Psoas muscle (tissue), 7 donors: ENCODE measurements at regions not wholly inside any gene's neighbourhood (a gene's known extent, or its start where the extent isn't known, plus 50 kb on each side); places are given as distances from the start of the nearest gene placed in this dataset.

Experiments
- ATAC-seq, 4 donors: fragments of 200-7000 bp; cut with Tn5 transposase; one replicate each; pipeline ENCODE4 v1.9.1; 2020; ENCODE audit warnings: moderate library complexity in 3 of 4, mild to moderate bottlenecking in 2 of 4
- DNase-seq, 2 donors: peaks; one replicate each; pipeline ENCODE4 v3.0.0-alpha.2; 2020
- H3K27ac ChIP-seq: fragments of 200-600 bp; one replicate; pipeline ENCODE4 v1.8.0; 2022
- H3K27me3 ChIP-seq, 3 donors: fragments of 200-600 bp in 1 of 3; one replicate each; pipeline versions ENCODE4 v1.6.1 to v1.8.0; 2013 to 2022; ENCODE audit warnings: low read length in 2 of 3, mild to moderate bottlenecking in 2 of 3, moderate library complexity in 1 of 3; ENCODE audit not compliant: insufficient read depth in 3 of 3
- H3K36me3 ChIP-seq, 2 donors: fragments of 200-600 bp in 1 of 2; one replicate each; pipeline versions ENCODE4 v1.6.1 to v1.8.0; 2013 to 2022; ENCODE audit warnings: low read depth in 1 of 2, mild to moderate bottlenecking in 1 of 2, moderate library complexity in 1 of 2; ENCODE audit not compliant: insufficient read depth in 1 of 2
- H3K4me1 ChIP-seq: fragments of 200-600 bp; one replicate; pipeline ENCODE4 v1.8.0; 2022
- H3K4me3 ChIP-seq: fragments of 200-600 bp; one replicate; pipeline ENCODE4 v1.8.0; 2022; ENCODE audit warnings: mild to moderate bottlenecking
- H3K9me3 ChIP-seq: fragments of 200-600 bp; one replicate; pipeline ENCODE4 v1.8.0; 2022
- WGBS, 3 donors: extraction: QIAGEN DNeasy Blood & Tissue Kit; methylation state at CpG; one replicate each; pipeline versions ENCODE4 v1.1.6 to v1.1.7; 2013; 5-methylcytosine and 5-hydroxymethylcytosine counted together
- intact Hi-C, 2 donors: fragments of 100-400 bp; cut with DNase I; formaldehyde crosslinking; loops; one replicate each; pipeline versions ENCODE4 v1.11.0 to v1.14.2; 2022
- TF ChIP-seq, protein P1 (sequence below): fragments of 200-600 bp; IDR thresholded peaks from one replicate; pipeline ENCODE4 v1.8.0; 2022; ENCODE audit warnings: antibody characterized with exemption
- donor health status: healthy with polysubstance abuse.
- donor health status: DM: no; HTN: no; CAD: no; lungs with moderate emphysema.
- donor health status: Bipolar disorder and iron deficiency.
- donor health status: healthy.
- donor health status: DM: yes; HTN: yes; CAD: no.
- donor health status: DM: no; HTN: no; CAD: no.
- donor health status: DM: yes; HTN: yes; CAD: no.

DNA sequence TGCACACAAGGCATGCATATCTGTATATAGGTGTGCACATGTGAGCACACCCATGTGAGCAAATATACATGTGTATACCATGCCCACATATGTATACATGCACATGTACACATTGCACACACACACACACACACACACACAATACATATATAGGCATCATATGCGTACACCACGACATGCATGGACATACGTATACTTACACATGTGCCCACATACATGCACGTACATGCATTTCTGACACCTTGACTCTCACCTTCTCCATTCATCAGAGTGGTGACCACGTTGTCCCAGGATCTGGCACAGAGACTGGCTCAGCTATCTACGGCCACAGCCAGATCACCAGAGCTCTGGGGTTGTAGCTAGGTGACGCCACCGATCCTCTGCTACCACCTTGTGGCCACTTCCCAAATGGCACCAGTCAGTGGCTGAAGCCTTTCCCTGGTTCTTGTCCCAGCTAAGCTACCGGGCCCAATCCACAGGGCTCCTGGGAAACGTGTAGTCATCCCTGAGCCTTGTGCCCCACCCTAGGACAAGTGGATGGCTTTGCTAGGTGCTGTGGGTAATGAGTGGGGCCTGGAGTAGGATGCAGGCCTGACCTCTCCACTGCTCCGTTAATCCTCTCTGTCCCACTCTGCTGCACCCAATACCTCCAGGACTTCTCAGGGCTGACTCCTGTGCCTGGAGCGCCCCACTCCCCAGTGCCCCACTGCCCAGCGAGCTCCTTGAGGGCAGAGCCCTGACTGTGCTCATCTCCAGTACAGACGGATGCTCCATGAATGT, 194.4 kb downstream of the RGS3 start:
- H3K36me3 ChIP-seq = no peaks in the 10 kb centered on the region
- ATAC-seq (peak; percentile 85 to 93 (median 90)), DNase-seq (peak; percentile 82 to 91)
- WGBS, 3 donors = 28 to 32% (median 29%) methylated on average over 14 of the region's 14 CpGs
- intact Hi-C loops = loop anchor here (2.0 to 5.0 kb wide), 4 partner anchors 213 to 383 kb away; partner anchors contain the start of genes CDC26 (in 2 of the 2), PRPF4 (in 2 of the 2) and ALAD (in 1 of the 2)
- TF ChIP-seq, protein P1, sequence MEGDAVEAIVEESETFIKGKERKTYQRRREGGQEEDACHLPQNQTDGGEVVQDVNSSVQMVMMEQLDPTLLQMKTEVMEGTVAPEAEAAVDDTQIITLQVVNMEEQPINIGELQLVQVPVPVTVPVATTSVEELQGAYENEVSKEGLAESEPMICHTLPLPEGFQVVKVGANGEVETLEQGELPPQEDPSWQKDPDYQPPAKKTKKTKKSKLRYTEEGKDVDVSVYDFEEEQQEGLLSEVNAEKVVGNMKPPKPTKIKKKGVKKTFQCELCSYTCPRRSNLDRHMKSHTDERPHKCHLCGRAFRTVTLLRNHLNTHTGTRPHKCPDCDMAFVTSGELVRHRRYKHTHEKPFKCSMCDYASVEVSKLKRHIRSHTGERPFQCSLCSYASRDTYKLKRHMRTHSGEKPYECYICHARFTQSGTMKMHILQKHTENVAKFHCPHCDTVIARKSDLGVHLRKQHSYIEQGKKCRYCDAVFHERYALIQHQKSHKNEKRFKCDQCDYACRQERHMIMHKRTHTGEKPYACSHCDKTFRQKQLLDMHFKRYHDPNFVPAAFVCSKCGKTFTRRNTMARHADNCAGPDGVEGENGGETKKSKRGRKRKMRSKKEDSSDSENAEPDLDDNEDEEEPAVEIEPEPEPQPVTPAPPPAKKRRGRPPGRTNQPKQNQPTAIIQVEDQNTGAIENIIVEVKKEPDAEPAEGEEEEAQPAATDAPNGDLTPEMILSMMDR = peak; percentile 97
- H3K4me1 ChIP-seq = peaks cover 22% of the 10 kb centered on the region
- no peaks in the 10 kb centered on the region for H3K27me3 ChIP-seq
- no peak overlapping the region for H3K27ac ChIP-seq
- H3K4me3 ChIP-seq = no peak overlapping the region
- no peaks in the 10 kb centered on the region for H3K9me3 ChIP-seq

DNA sequence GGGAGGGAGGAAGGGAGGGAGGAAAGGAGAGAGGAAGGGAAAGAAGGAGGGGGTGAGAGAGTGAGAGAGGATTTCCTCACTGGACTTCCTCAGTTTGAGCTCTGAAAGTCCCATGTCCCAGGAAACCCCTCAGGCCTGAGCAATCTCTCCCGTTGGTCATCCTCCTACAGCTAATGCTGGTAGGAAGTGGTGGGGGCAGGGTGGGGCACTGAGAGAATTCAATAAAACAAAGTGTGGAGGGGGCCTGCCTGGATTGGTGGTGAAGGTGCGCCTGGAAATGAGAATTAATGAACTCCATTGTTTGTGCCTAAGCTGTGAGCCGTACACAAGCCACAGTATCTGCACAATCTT, 195.0 kb downstream of the RGS3 start:
- no peak for ATAC-seq
- intact Hi-C loops = loop anchor here (2.0 to 5.0 kb wide), 4 partner anchors 214 to 384 kb away; partner anchors contain the start of genes CDC26 (in 2 of the 2), PRPF4 (in 2 of the 2) and ALAD (in 1 of the 2)
- Histone ChIP-seq H3K27ac (no peak overlapping the region), H3K36me3 (no peaks in the 10 kb centered on the region), H3K4me1 (peaks cover 22% of the 10 kb centered on the region), H3K9me3 (no peaks in the 10 kb centered on the region), H3K4me3 (no peak overlapping the region), H3K27me3 (no peaks in the 10 kb centered on the region)
- whole genome bisulfite sequencing, 3 donors = 56 to 69% (median 63%) methylated on average over 3 of the region's 3 CpGs
- TF ChIP-seq, protein P1 = no peak
- no peak for DNase-seq

DNA sequence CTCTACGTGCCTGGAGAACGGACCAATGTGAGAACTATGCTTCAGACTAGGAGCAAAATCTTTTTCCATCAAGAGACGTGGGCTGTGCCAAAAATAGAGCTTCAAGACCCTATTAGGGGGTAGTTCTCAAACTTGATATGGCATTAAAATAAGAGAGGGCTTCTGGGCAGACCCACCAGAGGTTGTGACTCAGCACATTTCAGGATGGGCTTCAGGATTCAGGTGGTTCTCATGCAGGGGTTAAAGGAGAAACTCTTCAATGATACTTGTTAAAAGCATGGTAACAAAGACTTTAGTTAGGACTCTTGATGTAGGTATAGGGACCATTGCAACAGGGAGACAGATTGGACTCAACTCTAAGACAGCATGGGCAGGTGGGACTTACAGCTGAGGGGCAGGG, 195.5 kb downstream of the RGS3 start:
- Histone ChIP-seq H3K27ac (no peak overlapping the region), H3K36me3 (no peaks in the 10 kb centered on the region), H3K9me3 (no peaks in the 10 kb centered on the region), H3K4me1 (peaks cover 22% of the 10 kb centered on the region), H3K4me3 (no peak overlapping the region), H3K27me3 (no peaks in the 10 kb centered on the region)
- DNase-seq = no peak
- ATAC-seq = no peak
- intact Hi-C loops = loop anchor here (2.0 to 5.0 kb wide), 4 partner anchors 214 to 384 kb away; partner anchors contain the start of genes CDC26 (in 2 of the 2), PRPF4 (in 2 of the 2) and ALAD (in 1 of the 2)
- TF ChIP-seq, protein P1 = no peak
- 68 to 82% (median 73%) methylated on average over 3 of the region's 3 CpGs for WGBS, 3 donors

GRCh38 chr9:113659740-113660139, 196.2 kb downstream of the RGS3 start:
- Histone ChIP-seq H3K36me3 (no peaks in the 10 kb centered on the region), H3K9me3 (no peaks in the 10 kb centered on the region), H3K4me3 (no peak overlapping the region), H3K27ac (no peak overlapping the region), H3K27me3 (no peaks in the 10 kb centered on the region), H3K4me1 (peaks cover 21% of the 10 kb centered on the region)
- WGBS, 3 donors = 54 to 83% (median 58%) methylated on average over 3 of the region's 3 CpGs
- no peak for DNase-seq
- TF ChIP-seq, protein P1 = no peak
- ATAC-seq = peak in 1 of 4 donors; percentile 20
- intact Hi-C loops = loop anchor here (2.0 to 5.0 kb wide), 4 partner anchors 215 to 385 kb away; partner anchors contain the start of genes CDC26 (in 2 of the 2), PRPF4 (in 2 of the 2) and ALAD (in 1 of the 2)
